ENCODE measurements at regions not wholly inside any gene's neighbourhood (a gene's known extent, or its start where the extent isn't known, plus 50 kb on each side); places are given as distances from the start of the nearest gene placed in this dataset.

DNA sequence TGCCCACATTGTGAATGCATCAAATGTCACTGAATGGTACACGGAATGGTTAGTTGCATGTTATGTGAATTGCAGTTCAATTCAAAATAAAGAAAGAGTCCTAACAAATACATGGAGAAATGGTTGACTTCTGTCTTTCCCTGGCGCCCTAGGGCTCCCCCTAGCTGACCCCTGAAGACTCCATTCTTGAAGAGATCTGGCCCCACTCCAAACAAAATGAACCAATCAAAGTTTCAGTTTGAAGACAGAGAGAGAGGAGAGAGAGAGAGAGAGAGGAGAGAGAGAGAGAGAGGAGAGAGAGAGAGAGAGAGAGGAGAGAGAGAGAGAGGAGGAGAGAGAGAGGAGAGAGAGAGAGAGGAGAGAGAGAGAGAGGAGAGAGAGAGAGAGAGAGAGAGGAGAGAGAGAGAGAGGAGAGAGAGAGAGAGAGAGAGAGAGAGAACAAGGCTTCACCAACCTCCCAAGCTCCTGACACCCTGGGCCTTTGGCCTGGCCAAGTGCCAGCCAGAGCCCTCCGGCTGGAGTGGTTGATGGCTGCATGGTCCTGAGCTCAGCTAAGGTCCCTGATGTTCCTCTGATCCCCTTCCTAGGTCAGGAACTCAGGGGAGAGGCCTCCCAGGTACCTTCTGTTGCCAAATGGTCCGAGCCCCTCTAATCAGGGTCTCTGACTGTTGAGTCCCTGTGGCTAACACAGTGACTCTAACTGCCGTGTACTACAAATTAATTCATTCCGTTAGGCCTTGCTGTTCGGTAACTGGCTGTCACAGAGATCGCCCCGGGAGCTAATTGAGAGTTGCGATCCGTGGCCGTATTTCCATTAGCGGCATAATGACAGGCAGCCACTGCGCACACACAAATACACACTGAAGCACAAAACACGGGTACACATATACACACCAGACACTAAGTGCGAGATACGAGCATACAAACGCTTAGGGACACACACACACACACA, 188.8 kb downstream of the ESRRB start:
- TF ChIP-seq CTCF (IDR thresholded peaks at IDR 0.05 in 8 of 11, conservative IDR thresholded peaks at IDR 0.05 in 3 of 11) (no peak), POLR2AphosphoS5 (IDR thresholded peaks at IDR 0.05) (no peak), POLR2A (IDR thresholded peaks at IDR 0.05) (no peak)
